Gastroesophageal sphincter (tissue), 4 donors: ENCODE measurements at regions not wholly inside any gene's neighbourhood (a gene's known extent, or its start where the extent isn't known, plus 50 kb on each side); places are given as distances from the start of the nearest gene placed in this dataset.

Source experiments
- ATAC-seq: fragments of 150-250 bp; one replicate; pipeline ENCODE4 v1.9.1; 2016; ENCODE audit warnings: mild to moderate bottlenecking, moderate library complexity
- H3K27ac ChIP-seq, 4 donors: fragments of 200-600 bp; sonication (generic) in 3 of 4; 1 replicate in 3 of 4; 2 replicates in 1 of 4; pipeline ENCODE4 v1.5.1; 2016 to 2019
- H3K27me3 ChIP-seq: fragments of 200-600 bp; sonication (generic); one replicate; pipeline ENCODE4 v1.5.1; 2019
- H3K36me3 ChIP-seq, 2 donors: fragments of 200-600 bp; sonication (generic); one replicate each; pipeline ENCODE4 v1.5.1; 2019; ENCODE audit warnings: control low read depth in 1 of 2
- H3K4me1 ChIP-seq, 3 donors: fragments of 200-600 bp; sonication (generic); 1 replicate in 2 of 3; 2 replicates in 1 of 3; pipeline ENCODE4 v1.5.1; 2016 to 2019; ENCODE audit warnings: control low read depth in 2 of 3
- H3K4me3 ChIP-seq, 2 donors: fragments of 200-600 bp; sonication (generic); one replicate each; pipeline ENCODE4 v1.5.1; 2019; ENCODE audit warnings: mild to moderate bottlenecking in 1 of 2, moderate library complexity in 1 of 2
- H3K9me3 ChIP-seq, 3 donors: fragments of 200-600 bp; sonication (generic); one replicate each; pipeline ENCODE4 v1.5.1; 2017 to 2019; ENCODE audit warnings: control low read depth in 2 of 3
- CTCF ChIP-seq, 4 experiments: fragments of 200-600 bp in 2 of 4; fragments of 450-650 bp in 2 of 4; sonication (generic) in 1 of 4; IDR thresholded peaks; one replicate each; pipeline ENCODE4 v1.5.1; 2017 to 2019; ENCODE audit warnings: antibody characterized with exemption in 4 of 4, mild to moderate bottlenecking in 2 of 4, moderate library complexity in 2 of 4
- EP300 ChIP-seq: sonication (generic); formaldehyde crosslinking; IDR thresholded peaks from one replicate; pipeline ENCODE4 v1.6.1; 2017; ENCODE audit warnings: antibody characterized with exemption, mild to moderate bottlenecking
- POLR2A ChIP-seq, 2 donors: fragments of 450-650 bp; IDR thresholded peaks; one replicate each; pipeline ENCODE4 v1.6.1; 2017; ENCODE audit warnings: antibody characterized with exemption in 2 of 2, mild to moderate bottlenecking in 2 of 2, moderate library complexity in 1 of 2
- POLR2AphosphoS5 ChIP-seq: sonication (generic); formaldehyde crosslinking; IDR thresholded peaks from one replicate; pipeline ENCODE4 v1.6.1; 2017; ENCODE audit warnings: antibody characterized with exemption
- WGBS, 2 donors: methylation state at CpG; one replicate each; pipeline ENCODE4 v1.1.5; 2018; ENCODE audit warnings: low coverage in 1 of 2; 5-methylcytosine and 5-hydroxymethylcytosine counted together

DNA sequence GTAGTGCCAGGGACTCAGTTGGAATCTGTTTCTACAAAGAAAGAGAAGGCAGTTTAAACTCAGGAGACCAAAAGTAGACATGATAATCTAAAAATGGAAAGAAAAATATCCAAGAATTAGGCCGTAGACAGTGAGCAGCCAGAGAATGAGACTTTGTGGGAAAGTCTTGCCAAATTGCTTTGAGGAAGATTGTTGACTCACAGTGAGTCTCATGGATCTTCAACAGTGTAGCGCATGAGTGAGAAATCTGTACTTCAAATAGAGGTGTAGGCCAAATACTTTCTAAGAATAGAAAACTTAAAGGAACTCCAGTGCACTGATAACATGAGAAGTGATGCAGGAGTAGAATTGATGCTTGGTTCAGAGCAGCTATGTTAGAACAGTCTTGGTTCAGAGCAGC is 284.5 kb downstream of the HTR1B start:
- WGBS, 2 donors = 40 to 48% methylated on average over 2 of the region's 2 CpGs
- peaks cover 0 to 6% (median 0%) of the 10 kb centered on the region in 3 donors for H3K9me3 ChIP-seq
- no peak for ATAC-seq
- no peak overlapping the region for H3K27ac ChIP-seq
- no peak overlapping the region for H3K4me3 ChIP-seq
- TF ChIP-seq POLR2A (IDR thresholded peaks at IDR 0.05) = no peak
- TF ChIP-seq POLR2AphosphoS5 = no peak
- no peak for TF ChIP-seq CTCF (IDR thresholded peaks at IDR 0.05)
- TF ChIP-seq EP300 = no peak
- H3K27me3 ChIP-seq = no peaks in the 10 kb centered on the region
- no peaks in the 10 kb centered on the region for H3K4me1 ChIP-seq
- H3K36me3 ChIP-seq = no peaks in the 10 kb centered on the region

DNA sequence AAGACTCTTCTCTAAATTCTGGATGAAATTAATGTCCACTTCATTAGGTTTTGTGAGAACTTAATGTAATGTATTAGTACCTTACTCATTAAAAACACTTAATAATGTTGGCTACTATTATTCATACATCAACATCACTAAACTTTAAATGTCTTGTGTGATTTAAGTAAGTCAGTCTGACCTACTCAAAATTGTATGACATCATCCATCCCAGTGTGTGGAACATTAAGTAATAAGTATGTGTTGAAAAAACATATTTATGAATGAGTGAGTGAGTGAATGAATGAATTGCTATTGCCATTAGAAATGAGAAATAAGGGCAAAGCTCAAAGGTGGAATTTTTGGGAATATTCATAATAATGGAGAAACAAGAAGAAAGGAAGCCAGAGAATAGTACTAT is 285.8 kb downstream of the HTR1B start:
- no peak for ATAC-seq
- no peaks in the 10 kb centered on the region for H3K36me3 ChIP-seq
- TF ChIP-seq POLR2A (IDR thresholded peaks at IDR 0.05) (no peak), CTCF (IDR thresholded peaks at IDR 0.05) (no peak), EP300 (no peak)
- H3K27me3 ChIP-seq = no peaks in the 10 kb centered on the region
- H3K9me3 ChIP-seq = peaks cover 0 to 8% (median 0%) of the 10 kb centered on the region in 3 donors
- no peak overlapping the region for H3K27ac ChIP-seq
- no peaks in the 10 kb centered on the region for H3K4me1 ChIP-seq
- H3K4me3 ChIP-seq = no peak overlapping the region

- Histone ChIP-seq H3K4me1 (no peaks in the 10 kb centered on the region), H3K27me3 (no peaks in the 10 kb centered on the region), H3K9me3 (peaks cover 0 to 8% (median 0%) of the 10 kb centered on the region in 3 donors), H3K36me3 (no peaks in the 10 kb centered on the region), H3K27ac (no peak overlapping the region), H3K4me3 (no peak overlapping the region)
- no peak for ATAC-seq
- TF ChIP-seq POLR2A (IDR thresholded peaks at IDR 0.05) (no peak), POLR2AphosphoS5 (no peak), EP300 (no peak), CTCF (IDR thresholded peaks at IDR 0.05) (no peak)
- WGBS, 2 donors = 70 to 82% methylated on average over 3 to 4 of the region's 7 CpGs
These were observed 289.7 kb downstream of the HTR1B start for GRCh38 chr6:77173472-77174074.

DNA sequence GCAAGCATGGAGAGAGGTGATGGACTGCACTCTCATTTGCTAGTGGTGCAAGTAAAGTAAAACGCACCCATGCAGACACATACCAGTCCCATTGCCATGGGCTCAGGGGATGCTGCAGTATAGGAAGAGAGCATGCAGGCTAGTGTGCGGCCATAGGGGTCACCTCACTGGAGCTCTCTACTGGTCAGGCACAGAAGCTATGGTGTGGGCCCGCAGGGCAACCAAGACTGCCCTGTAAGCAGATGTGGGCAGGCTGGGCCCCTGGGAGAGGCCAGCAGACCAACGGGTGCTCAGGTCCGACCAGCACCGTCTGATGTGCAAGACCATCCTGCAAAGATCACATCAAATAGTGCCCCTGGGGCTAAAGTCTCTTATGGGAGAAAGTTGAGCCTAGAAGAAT is 290.7 kb downstream of the HTR1B start:
- no peak overlapping the region for H3K27ac ChIP-seq
- H3K36me3 ChIP-seq = no peaks in the 10 kb centered on the region
- WGBS, 2 donors = no CpG with 5 or more reads among the region's 6 CpGs
- peaks cover 0 to 8% (median 0%) of the 10 kb centered on the region in 3 donors for H3K9me3 ChIP-seq
- no peaks in the 10 kb centered on the region for H3K27me3 ChIP-seq
- TF ChIP-seq CTCF (IDR thresholded peaks at IDR 0.05) = no peak
- no peak for TF ChIP-seq POLR2AphosphoS5
- TF ChIP-seq EP300 = no peak
- no peak for TF ChIP-seq POLR2A (IDR thresholded peaks at IDR 0.05)
- H3K4me3 ChIP-seq = no peak overlapping the region
- no peak for ATAC-seq
- H3K4me1 ChIP-seq = no peaks in the 10 kb centered on the region

GRCh38 chr6:77159730-77160129 is 303.6 kb downstream of the HTR1B start:
- Histone ChIP-seq H3K4me1 (no peaks in the 10 kb centered on the region), H3K27ac (no peak overlapping the region), H3K9me3 (no peaks in the 10 kb centered on the region), H3K4me3 (no peak overlapping the region), H3K27me3 (no peaks in the 10 kb centered on the region), H3K36me3 (no peaks in the 10 kb centered on the region)
- TF ChIP-seq POLR2A (IDR thresholded peaks at IDR 0.05) (no peak), POLR2AphosphoS5 (no peak), CTCF (IDR thresholded peaks at IDR 0.05) (no peak)
- ATAC-seq = no peak
